HEK293 (cell line): ENCODE measurements at regions not wholly inside any gene's neighbourhood (a gene's known extent, or its start where the extent isn't known, plus 50 kb on each side); places are given as distances from the start of the nearest gene placed in this dataset.

ENCODE experiments used
- CTCF ChIA-PET: fragments of 350-600 bp; formaldehyde crosslinking; extraction: SDS; loops from one replicate; lab custom pipeline; 2021; ENCODE audit warnings: antibody characterized with exemption; lab: Yijun Ruan, JAX
- POLR2A ChIA-PET: fragments of 300-600 bp; formaldehyde crosslinking; extraction: SDS; loops from one replicate; lab custom pipeline; 2020; ENCODE audit warnings: antibody characterized with exemption, inconsistent platforms; lab: Yijun Ruan, JAX
- H3K27ac ChIP-seq: fragments of 200-500 bp; sonication (Bioruptor generic); 2 replicates; pipeline ENCODE4 v1.5.1; 2014; ENCODE audit warnings: low read depth, low read length, control low read depth, inconsistent platforms; ENCODE audit errors: extremely low read depth
- H3K36me3 ChIP-seq, 2 experiments: fragments of 200-500 bp in 1 of 2; sonication (Bioruptor generic) in 1 of 2; 1 replicate in 1 of 2; 2 replicates in 1 of 2; pipeline ENCODE4 v1.5.1; 2014 to 2017; ENCODE audit warnings: inconsistent platforms in 2 of 2, low read length in 2 of 2; ENCODE audit not compliant: control insufficient read depth in 2 of 2, insufficient read depth in 1 of 2
- H3K4me1 ChIP-seq: fragments of 200-500 bp; sonication (Bioruptor generic); 2 replicates; pipeline ENCODE4 v1.5.1; 2014; ENCODE audit warnings: mild to moderate bottlenecking, low read length, inconsistent platforms; ENCODE audit not compliant: control insufficient read depth, insufficient read depth
- H3K4me3 ChIP-seq: 2 replicates; pipeline ENCODE4 v1.5.1; 2011; ENCODE audit warnings: low read depth, mild to moderate bottlenecking, control low read depth, low read length, moderate library complexity
- H3K9me3 ChIP-seq: fragments of 200-500 bp; sonication (Bioruptor generic); 2 replicates; pipeline ENCODE4 v1.5.1; 2014; ENCODE audit warnings: low read depth, low read length, inconsistent platforms; ENCODE audit not compliant: control insufficient read depth, insufficient read depth
- GLI2 ChIP-seq: fragments of 450-650 bp; formaldehyde crosslinking; IDR thresholded peaks from 2 replicates; pipeline ENCODE4; 2017; ENCODE audit warnings: missing biosample characterization, missing genetic modification characterization, low read depth, borderline replicate concordance
- KLF8 ChIP-seq: fragments of 450-650 bp; formaldehyde crosslinking; IDR thresholded peaks from 2 replicates; pipeline ENCODE4 v1.5.1; 2016; ENCODE audit warnings: missing biosample characterization, missing genetic modification characterization
- PBX3 ChIP-seq: sonication (generic); formaldehyde crosslinking; IDR thresholded peaks from 2 replicates; pipeline ENCODE4 v1.8.1; 2022; ENCODE audit warnings: mild to moderate bottlenecking, moderate library complexity, missing genetic modification reagents
- SCRT1 ChIP-seq: fragments of 450-650 bp; formaldehyde crosslinking; IDR thresholded peaks from 2 replicates; pipeline ENCODE4 v1.5.1; 2016; ENCODE audit warnings: missing biosample characterization, missing genetic modification characterization, borderline replicate concordance
- SP7 ChIP-seq: fragments of 450-650 bp; formaldehyde crosslinking; IDR thresholded peaks from 2 replicates; pipeline ENCODE4 v1.5.1; 2016; ENCODE audit warnings: missing biosample characterization, missing genetic modification characterization
- ZBTB8A ChIP-seq: fragments of 450-650 bp; formaldehyde crosslinking; IDR thresholded peaks from 2 replicates; pipeline ENCODE4 v1.5.1; 2016; ENCODE audit warnings: missing biosample characterization, missing genetic modification characterization
- ZEB2 ChIP-seq: fragments of 450-650 bp; formaldehyde crosslinking; IDR thresholded peaks from 2 replicates; pipeline ENCODE4 v1.5.1; 2016; ENCODE audit warnings: missing biosample characterization, missing genetic modification characterization
- ZNF138 ChIP-seq: fragments of 450-650 bp; formaldehyde crosslinking; IDR thresholded peaks from 2 replicates; pipeline ENCODE4 v1.5.1; 2016; ENCODE audit warnings: missing biosample characterization, missing genetic modification characterization, borderline replicate concordance
- ZNF169 ChIP-seq: fragments of 450-650 bp; formaldehyde crosslinking; IDR thresholded peaks from 2 replicates; pipeline ENCODE4 v1.5.1; 2016; ENCODE audit warnings: missing biosample characterization, missing genetic modification characterization
- ZNF202 ChIP-seq: fragments of 450-650 bp; formaldehyde crosslinking; IDR thresholded peaks from 2 replicates; pipeline ENCODE4 v1.5.1; 2016; ENCODE audit warnings: missing biosample characterization, missing genetic modification characterization, borderline replicate concordance
- ZNF311 ChIP-seq: fragments of 450-650 bp; formaldehyde crosslinking; IDR thresholded peaks from 2 replicates; pipeline ENCODE4 v1.5.1; 2017; ENCODE audit warnings: missing biosample characterization, missing genetic modification characterization, borderline replicate concordance
- ZNF335 ChIP-seq: fragments of 450-650 bp; formaldehyde crosslinking; conservative IDR thresholded peaks from 2 replicates; pipeline ENCODE4 v1.5.1; 2016; ENCODE audit warnings: missing biosample characterization, missing genetic modification characterization
- ZNF473 ChIP-seq: fragments of 450-650 bp; formaldehyde crosslinking; IDR thresholded peaks from 2 replicates; pipeline ENCODE4 v1.5.1; 2017; ENCODE audit warnings: missing biosample characterization, missing genetic modification characterization
- ZNF677 ChIP-seq: fragments of 450-650 bp; IDR thresholded peaks from 2 replicates; pipeline ENCODE4 v1.5.0; 2018; ENCODE audit warnings: missing biosample characterization, mild to moderate bottlenecking, missing genetic modification characterization, moderate library complexity
- ZNF701 ChIP-seq: fragments of 450-650 bp; formaldehyde crosslinking; IDR thresholded peaks from 2 replicates; pipeline ENCODE4 v1.5.1; 2016; ENCODE audit warnings: missing biosample characterization, missing genetic modification characterization
- ZNF768 ChIP-seq: fragments of 450-650 bp; formaldehyde crosslinking; IDR thresholded peaks from 2 replicates; pipeline ENCODE4 v1.5.1; 2018; ENCODE audit warnings: missing biosample characterization, mild to moderate bottlenecking, missing genetic modification characterization
- ZNF830 ChIP-seq: fragments of 450-650 bp; IDR thresholded peaks from 2 replicates; pipeline ENCODE4 v1.5.0; 2018; ENCODE audit warnings: missing biosample characterization, missing genetic modification characterization, low read depth, mild to moderate bottlenecking, moderate library complexity
- TF ChIP-seq, protein P1 (sequence below): fragments of 450-650 bp; formaldehyde crosslinking; IDR thresholded peaks from 2 replicates; pipeline ENCODE4 v1.5.1; 2017; ENCODE audit warnings: missing biosample characterization, missing genetic modification characterization
- TF ChIP-seq, protein P2 (sequence below): fragments of 450-650 bp; formaldehyde crosslinking; IDR thresholded peaks from 2 replicates; pipeline ENCODE4 v1.5.1; 2016; ENCODE audit warnings: missing biosample characterization, missing genetic modification characterization

GRCh38 chr16:85484347-85485300 lies 128.5 kb upstream of the GSE1 start:
- H3K4me1 ChIP-seq, result peaks cover 7% of the 10 kb centered on the region; the same call in 1 of the 2 replicates
- H3K9me3 ChIP-seq, result no peaks in the 10 kb centered on the region
- POLR2A ChIA-PET, result no interaction called here
- TF ChIP-seq ZNF830 (no peak), KLF8 (no peak), ZNF768 (tag by site-specific recombination) (peak; percentile 54; the same call in 1 of the 2 replicates), ZNF677 (tag by site-specific recombination) (no peak), ZBTB8A (tag by site-specific recombination) (0 out of 2 replicates have a peak, but pooled peaks have one; percentile 2)
- TF ChIP-seq, protein P1, sequence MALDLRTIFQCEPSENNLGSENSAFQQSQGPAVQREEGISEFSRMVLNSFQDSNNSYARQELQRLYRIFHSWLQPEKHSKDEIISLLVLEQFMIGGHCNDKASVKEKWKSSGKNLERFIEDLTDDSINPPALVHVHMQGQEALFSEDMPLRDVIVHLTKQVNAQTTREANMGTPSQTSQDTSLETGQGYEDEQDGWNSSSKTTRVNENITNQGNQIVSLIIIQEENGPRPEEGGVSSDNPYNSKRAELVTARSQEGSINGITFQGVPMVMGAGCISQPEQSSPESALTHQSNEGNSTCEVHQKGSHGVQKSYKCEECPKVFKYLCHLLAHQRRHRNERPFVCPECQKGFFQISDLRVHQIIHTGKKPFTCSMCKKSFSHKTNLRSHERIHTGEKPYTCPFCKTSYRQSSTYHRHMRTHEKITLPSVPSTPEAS (tag by site-specific recombination), result no peak
- no peak overlapping the region for H3K27ac ChIP-seq
- CTCF ChIA-PET, result interaction anchor here (0.5 to 1.4 kb wide), 2 partner anchors 54 to 65 kb away, joined by 3 read pairs; no protein-coding TSS in a partner anchor
- no peaks in the 10 kb centered on the region for H3K36me3 ChIP-seq
- no peak overlapping the region for H3K4me3 ChIP-seq

DNA sequence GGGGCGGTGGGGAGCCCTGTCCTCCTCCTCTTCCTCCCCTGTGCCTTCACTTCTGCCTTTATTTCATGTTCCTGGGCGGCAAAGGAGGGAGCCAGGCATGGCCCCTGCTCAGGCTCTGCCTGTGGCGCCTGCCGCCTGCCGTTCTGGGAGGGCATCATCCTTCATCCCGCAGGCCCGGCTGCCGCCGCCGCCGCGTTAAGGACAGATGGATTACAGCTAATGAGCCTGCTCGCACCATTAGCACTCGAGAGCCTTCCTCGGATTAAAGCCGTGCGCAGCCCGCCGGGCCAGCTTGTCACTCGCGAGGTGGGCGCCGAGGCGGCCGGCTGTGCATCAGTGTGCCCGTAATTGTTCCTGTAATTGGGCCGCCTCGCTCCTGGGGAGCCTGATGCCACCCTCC lies 127.7 kb upstream of the GSE1 start:
- TF ChIP-seq GLI2 (tag by site-specific recombination) (no peak), ZNF169 (tag by site-specific recombination) (no peak), SCRT1 (no peak), ZNF335 (tag by site-specific recombination) (no peak), PBX3 (CRISPR knock-in tag) (no peak), ZNF701 (tag by site-specific recombination) (no peak), ZNF202 (tag by site-specific recombination) (no peak), KLF8 (no peak), ZNF138 (no peak), ZEB2 (tag by site-specific recombination) (no peak), ZNF311 (tag by site-specific recombination) (no peak), ZNF473 (tag by site-specific recombination) (no peak), SP7 (tag by site-specific recombination) (no peak)
- TF ChIP-seq, protein P2, sequence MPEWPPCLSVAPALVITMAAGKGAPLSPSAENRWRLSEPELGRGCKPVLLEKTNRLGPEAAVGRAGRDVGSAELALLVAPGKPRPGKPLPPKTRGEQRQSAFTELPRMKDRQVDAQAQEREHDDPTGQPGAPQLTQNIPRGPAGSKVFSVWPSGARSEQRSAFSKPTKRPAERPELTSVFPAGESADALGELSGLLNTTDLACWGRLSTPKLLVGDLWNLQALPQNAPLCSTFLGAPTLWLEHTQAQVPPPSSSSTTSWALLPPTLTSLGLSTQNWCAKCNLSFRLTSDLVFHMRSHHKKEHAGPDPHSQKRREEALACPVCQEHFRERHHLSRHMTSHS (tag by site-specific recombination), result no peak
- Histone ChIP-seq H3K27ac (no peak overlapping the region), H3K36me3 (no peaks in the 10 kb centered on the region), H3K9me3 (no peaks in the 10 kb centered on the region), H3K4me3 (no peak overlapping the region), H3K4me1 (peaks cover 6% of the 10 kb centered on the region; the same call in 1 of the 2 replicates)
- ChIA-PET CTCF (no interaction called here), POLR2A (no interaction called here)
